ENCODE measurements at regions not wholly inside any gene's neighbourhood (a gene's known extent, or its start where the extent isn't known, plus 50 kb on each side); places are given as distances from the start of the nearest gene placed in this dataset.

GRCh38 chr7:153529651-153530165, 522.5 kb upstream of the DPP6 start:
- no peak for TF ChIP-seq EZH2 (IDR thresholded peaks at IDR 0.05; ENCODE audit: insufficient read depth, poor library complexity, severe bottlenecking)
- no peak for TF ChIP-seq EZH2phosphoT487 (IDR thresholded peaks at IDR 0.05; ENCODE audit: insufficient read depth, low read depth)
